LNCaP clone FGC (cell line): ENCODE measurements at regions not wholly inside any gene's neighbourhood (a gene's known extent, or its start where the extent isn't known, plus 50 kb on each side); places are given as distances from the start of the nearest gene placed in this dataset.

Experiments
- DNase-seq: peaks from one replicate; pipeline ENCODE4 v3.0.0-alpha.2; 2011; ENCODE audit warnings: low read depth
- H3K4me3 ChIP-seq: 2 replicates; pipeline ENCODE4 v1.5.1; 2011; ENCODE audit warnings: mild to moderate bottlenecking, low read depth, low read length, control low read depth
- TF ChIP-seq, protein P1 (sequence below): IDR thresholded peaks from 2 replicates; pipeline ENCODE4 v1.5.1; 2012; ENCODE audit warnings: mild to moderate bottlenecking; ENCODE audit not compliant: control insufficient read depth, insufficient read depth; ENCODE audit errors: extremely low read depth

DNA sequence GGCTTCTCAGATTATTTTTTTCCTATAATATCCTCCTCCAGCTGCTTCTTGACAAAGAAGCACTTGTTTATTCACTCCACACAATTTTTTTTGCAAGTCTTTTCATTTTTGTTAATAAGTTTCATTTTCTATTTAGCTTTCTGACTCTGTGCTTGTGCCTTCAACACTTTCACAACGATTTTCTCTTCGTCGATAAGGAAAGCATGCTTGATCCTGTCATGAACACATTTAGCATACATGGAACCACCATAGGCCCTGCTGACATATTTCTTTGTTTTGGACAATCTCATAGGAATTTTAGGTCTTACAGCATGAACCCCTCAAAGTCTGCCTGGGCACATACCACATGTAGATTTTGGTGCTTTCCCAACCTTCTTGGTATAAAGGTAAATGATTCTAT is 346.0 kb downstream of the KCNRG start:
- DNase-seq = no peak
- no peak overlapping the region for H3K4me3 ChIP-seq
- TF ChIP-seq, protein P1, sequence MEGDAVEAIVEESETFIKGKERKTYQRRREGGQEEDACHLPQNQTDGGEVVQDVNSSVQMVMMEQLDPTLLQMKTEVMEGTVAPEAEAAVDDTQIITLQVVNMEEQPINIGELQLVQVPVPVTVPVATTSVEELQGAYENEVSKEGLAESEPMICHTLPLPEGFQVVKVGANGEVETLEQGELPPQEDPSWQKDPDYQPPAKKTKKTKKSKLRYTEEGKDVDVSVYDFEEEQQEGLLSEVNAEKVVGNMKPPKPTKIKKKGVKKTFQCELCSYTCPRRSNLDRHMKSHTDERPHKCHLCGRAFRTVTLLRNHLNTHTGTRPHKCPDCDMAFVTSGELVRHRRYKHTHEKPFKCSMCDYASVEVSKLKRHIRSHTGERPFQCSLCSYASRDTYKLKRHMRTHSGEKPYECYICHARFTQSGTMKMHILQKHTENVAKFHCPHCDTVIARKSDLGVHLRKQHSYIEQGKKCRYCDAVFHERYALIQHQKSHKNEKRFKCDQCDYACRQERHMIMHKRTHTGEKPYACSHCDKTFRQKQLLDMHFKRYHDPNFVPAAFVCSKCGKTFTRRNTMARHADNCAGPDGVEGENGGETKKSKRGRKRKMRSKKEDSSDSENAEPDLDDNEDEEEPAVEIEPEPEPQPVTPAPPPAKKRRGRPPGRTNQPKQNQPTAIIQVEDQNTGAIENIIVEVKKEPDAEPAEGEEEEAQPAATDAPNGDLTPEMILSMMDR = no peak

DNA sequence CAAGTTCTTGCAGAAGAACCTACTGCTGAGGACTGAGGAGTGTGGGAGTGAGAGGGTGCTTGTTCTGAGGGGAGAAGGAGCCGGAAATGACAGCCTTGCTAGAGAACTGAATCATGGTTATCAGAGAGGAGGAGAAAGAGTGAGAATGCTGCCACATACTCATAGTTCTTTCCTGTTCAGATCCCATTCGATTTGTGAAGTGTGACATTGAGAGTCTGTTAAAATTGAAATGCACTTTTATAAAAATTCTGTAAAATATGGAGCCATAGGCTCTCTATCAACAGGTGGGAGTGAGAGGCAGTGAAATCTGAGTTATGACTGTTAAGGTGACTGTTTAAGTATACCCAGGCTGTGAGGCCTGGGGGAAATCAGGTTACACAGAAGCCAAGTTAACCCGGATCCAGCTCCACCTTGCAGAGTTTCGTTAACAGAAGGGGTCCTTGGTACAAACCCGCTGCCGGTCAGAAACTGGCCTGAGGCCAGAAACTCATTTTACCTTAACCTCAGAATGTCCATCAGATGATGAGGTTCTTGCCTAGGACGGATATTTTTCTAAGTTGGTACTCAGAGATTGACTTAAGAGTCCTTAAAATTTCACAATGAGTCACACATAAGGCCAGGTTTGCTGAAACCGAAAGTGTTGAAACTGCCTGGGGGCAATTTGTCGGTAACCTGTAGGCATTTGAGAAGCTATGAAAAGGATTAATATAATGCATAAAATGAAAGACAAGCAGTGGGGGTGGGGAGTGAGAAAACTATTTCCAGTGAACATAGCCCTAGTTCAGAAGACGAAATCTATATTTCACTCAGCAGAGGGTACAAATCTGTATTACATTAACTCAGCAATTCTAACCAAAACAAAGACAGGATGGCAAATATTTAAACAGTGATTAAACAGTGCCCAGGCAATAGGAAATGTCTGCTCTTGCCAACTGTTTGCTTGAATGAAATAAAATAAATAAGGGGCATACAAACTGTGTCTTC is 350.5 kb downstream of the KCNRG start:
- DNase-seq = peak; percentile 91
- TF ChIP-seq, protein P1 = no peak
- H3K4me3 ChIP-seq = peak overlapping the region; percentile 1

DNA sequence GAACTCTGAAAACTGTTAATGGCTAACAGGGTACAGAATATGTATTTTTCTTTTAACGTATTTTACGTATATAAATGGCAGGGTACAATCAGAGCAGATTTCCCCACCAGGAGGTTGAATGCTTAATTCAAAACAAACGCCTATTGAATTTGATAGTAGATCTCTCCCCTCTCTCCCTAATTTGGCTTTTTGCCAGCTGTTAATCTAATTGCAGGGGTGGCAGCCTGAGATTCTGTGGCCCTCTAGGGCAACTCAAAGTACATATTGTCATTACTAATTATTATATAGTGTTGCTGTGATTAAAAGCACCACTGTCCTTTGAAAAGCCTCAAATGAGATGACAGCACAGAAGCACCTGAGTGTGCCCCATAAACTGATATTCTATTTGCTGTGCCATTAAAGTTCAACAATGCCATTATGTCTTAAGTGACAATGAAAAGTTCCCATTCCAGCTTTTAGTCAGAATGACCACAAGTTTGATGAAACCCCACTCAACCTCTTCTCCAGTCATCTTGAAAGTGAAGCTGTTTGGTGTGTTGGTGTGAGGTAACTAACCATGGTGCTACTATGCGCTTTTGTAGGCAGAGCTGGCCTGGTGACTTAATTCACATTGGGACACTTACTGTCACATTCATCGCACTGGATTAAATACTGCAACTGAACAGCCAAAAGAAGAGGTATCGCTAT is 351.4 kb downstream of the KCNRG start:
- peak overlapping the region; percentile 1; the same call in 1 of the 2 replicates for H3K4me3 ChIP-seq
- peak; percentile 49 for DNase-seq
- TF ChIP-seq, protein P1 = no peak

DNA sequence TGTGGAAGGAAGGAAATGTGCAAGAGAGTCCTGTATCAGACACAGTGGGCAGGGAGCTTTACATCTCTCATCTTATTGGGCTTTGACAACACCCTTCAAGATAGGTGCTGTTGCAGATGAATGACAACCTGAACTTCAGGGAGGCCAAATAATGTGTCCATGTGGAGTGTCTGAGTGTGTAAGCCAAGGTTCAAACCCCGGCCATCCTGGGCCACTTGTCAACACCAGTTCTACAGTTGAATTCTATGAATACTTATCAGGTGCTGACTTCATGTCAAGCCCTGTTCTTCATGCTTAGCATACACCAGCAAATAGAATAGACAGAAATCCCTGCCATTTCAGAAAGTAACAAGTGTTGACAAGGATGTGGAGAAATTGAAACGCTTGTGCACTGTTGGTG is 354.4 kb downstream of the KCNRG start:
- DNase-seq = no peak
- TF ChIP-seq, protein P1 = no peak
- H3K4me3 ChIP-seq = no peak overlapping the region

DNA sequence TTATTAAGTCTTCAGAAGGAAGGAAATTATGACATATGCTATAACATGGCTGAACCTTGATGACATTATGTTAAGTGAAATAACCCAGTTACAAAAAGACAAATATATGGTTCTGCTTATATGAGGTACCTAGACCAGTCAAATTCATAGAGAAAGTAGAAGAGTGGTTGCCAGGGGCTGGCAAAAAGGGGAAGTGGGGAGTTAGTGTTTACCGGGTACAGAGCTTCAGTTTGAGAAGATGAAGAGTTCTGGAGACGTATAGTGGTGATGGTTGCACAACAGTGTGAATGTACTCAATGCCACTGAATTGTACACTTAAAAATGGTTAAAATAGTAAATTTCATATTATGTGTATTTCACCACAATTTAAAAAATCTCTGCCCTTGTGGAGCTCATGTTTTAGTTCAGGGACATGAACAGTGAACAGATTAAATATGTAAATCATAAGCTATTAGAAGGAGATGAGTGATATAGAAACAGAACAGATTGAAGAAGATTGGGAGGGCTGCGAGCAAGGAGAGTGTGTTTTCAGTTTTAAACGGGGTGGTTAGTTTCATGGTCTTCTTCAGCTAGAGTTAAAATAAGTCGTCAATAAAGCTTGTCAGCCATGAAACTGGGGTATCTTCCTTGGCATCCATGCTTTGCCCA is 355.2 kb downstream of the KCNRG start:
- DNase-seq = no peak
- no peak overlapping the region for H3K4me3 ChIP-seq
- TF ChIP-seq, protein P1 = no peak

DNA sequence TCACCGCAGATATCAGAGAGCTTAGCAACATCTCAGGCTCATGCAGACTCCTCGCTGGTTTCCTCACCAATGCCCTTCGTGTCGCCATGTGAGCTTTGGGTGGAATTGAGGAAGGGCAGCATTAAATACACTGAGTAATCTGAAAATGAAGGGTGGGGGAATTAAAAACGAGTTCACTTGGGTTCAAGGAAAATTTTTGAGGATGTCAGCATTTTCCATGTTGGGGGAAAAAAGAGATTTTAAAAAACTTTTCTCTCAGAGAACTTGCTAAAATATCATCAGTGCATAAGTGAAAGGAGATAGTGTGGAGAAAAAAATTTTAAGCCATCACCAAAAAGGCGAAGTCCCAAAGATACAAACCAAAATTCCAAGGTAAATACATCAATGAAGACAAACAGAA is 359.3 kb downstream of the KCNRG start:
- no peak overlapping the region for H3K4me3 ChIP-seq
- DNase-seq = no peak
- TF ChIP-seq, protein P1 = no peak
